H1 (cell line): ENCODE measurements at regions not wholly inside any gene's neighbourhood (a gene's known extent, or its start where the extent isn't known, plus 50 kb on each side); places are given as distances from the start of the nearest gene placed in this dataset.

Source experiments
- BRCA1 ChIP-seq: IDR thresholded peaks from 2 replicates; pipeline ENCODE4 v1.6.1; 2012; ENCODE audit warnings: low read depth, low read length, improper control_type of control experiment
- CHD2 ChIP-seq: IDR thresholded peaks from 2 replicates; pipeline ENCODE4 v1.6.1; 2012; ENCODE audit warnings: low read length, improper control_type of control experiment
- EGR1 ChIP-seq: IDR thresholded peaks from 2 replicates; pipeline ENCODE4 v1.6.1; 2011; ENCODE audit warnings: low read depth, low read length, borderline replicate concordance
- EP300 ChIP-seq, 2 experiments: IDR thresholded peaks; 1 replicate in 1 of 2; 2 replicates in 1 of 2; pipeline ENCODE4 v1.6.1; 2011 to 2012; ENCODE audit warnings: low read depth in 2 of 2, low read length in 2 of 2, mild to moderate bottlenecking in 2 of 2, borderline replicate concordance in 1 of 2, inconsistent platforms in 1 of 2, moderate library complexity in 1 of 2
- EZH2 ChIP-seq: fragments of 200-600 bp; sonication (generic); IDR thresholded peaks from 2 replicates; pipeline ENCODE4 v1.7.1; 2012; ENCODE audit warnings: low read depth, mild to moderate bottlenecking, moderate library complexity, low read length, inconsistent platforms; ENCODE audit not compliant: severe bottlenecking
- POLR2A ChIP-seq, 2 experiments: IDR thresholded peaks; 1 replicate in 1 of 2; 2 replicates in 1 of 2; pipeline ENCODE4 v1.6.1; 2011; ENCODE audit warnings: low read depth in 2 of 2, low read length in 2 of 2, mild to moderate bottlenecking in 2 of 2; ENCODE audit errors: control extremely low read depth in 1 of 2
- POLR2AphosphoS5 ChIP-seq: IDR thresholded peaks from 2 replicates; pipeline ENCODE4 v1.6.1; 2011; ENCODE audit warnings: low read depth, low read length
- SAP30 ChIP-seq: fragments of 300-600 bp; sonication (generic); IDR thresholded peaks from 2 replicates; pipeline ENCODE4 v1.7.1; 2012; ENCODE audit warnings: low read length, moderate library complexity, mild to moderate bottlenecking, inconsistent platforms; ENCODE audit not compliant: insufficient read depth, insufficient replicate concordance
- TF ChIP-seq, protein P1 (sequence below): IDR thresholded peaks from 2 replicates; pipeline ENCODE4 v1.6.1; 2011; ENCODE audit warnings: low read length, improper control_type of control experiment
- TF ChIP-seq, protein P2 (sequence below), 3 experiments: IDR thresholded peaks; 1 replicate in 2 of 3; 2 replicates in 1 of 3; pipeline versions ENCODE4 v1.5.1 to v1.6.1; 2011; ENCODE audit warnings: low read length in 3 of 3, mild to moderate bottlenecking in 3 of 3, inconsistent platforms in 2 of 3, low read depth in 1 of 3, moderate library complexity in 1 of 3; ENCODE audit not compliant: insufficient read depth in 1 of 3; ENCODE audit errors: control extremely low read depth in 1 of 3

DNA sequence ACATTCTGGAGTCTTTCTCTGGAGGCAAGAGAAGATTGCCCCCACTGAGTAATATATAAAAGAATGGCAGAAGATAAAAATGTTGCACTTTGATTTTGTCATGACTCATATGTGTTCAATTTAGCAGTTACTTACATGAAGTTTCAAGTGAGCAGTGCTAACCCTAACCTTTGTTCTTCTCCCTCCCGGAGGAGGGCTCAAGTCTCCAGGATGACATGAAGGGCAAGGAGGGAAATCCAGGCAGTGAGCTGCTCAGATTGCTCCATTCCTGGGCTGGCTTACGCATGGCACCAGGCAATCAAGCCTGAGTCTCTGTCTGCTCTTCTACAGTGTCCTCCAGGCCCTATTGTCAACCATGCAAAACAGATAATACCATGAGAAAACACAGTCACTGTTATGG is 322.3 kb downstream of the DUSP6 start:
- TF ChIP-seq, protein P1, sequence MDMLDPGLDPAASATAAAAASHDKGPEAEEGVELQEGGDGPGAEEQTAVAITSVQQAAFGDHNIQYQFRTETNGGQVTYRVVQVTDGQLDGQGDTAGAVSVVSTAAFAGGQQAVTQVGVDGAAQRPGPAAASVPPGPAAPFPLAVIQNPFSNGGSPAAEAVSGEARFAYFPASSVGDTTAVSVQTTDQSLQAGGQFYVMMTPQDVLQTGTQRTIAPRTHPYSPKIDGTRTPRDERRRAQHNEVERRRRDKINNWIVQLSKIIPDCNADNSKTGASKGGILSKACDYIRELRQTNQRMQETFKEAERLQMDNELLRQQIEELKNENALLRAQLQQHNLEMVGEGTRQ: no peak
- TF ChIP-seq, protein P2, sequence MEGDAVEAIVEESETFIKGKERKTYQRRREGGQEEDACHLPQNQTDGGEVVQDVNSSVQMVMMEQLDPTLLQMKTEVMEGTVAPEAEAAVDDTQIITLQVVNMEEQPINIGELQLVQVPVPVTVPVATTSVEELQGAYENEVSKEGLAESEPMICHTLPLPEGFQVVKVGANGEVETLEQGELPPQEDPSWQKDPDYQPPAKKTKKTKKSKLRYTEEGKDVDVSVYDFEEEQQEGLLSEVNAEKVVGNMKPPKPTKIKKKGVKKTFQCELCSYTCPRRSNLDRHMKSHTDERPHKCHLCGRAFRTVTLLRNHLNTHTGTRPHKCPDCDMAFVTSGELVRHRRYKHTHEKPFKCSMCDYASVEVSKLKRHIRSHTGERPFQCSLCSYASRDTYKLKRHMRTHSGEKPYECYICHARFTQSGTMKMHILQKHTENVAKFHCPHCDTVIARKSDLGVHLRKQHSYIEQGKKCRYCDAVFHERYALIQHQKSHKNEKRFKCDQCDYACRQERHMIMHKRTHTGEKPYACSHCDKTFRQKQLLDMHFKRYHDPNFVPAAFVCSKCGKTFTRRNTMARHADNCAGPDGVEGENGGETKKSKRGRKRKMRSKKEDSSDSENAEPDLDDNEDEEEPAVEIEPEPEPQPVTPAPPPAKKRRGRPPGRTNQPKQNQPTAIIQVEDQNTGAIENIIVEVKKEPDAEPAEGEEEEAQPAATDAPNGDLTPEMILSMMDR (IDR thresholded peaks at IDR 0.05; ENCODE audit: control extremely low read depth in 1 of 3, insufficient read depth in 1 of 3, low read depth in 1 of 3, low read length in 3 of 3): no peak
- TF ChIP-seq CHD2 (no peak), POLR2A (IDR thresholded peaks at IDR 0.05; ENCODE audit: control extremely low read depth in 1 of 2, low read depth in 2 of 2, low read length in 2 of 2) (no peak), EP300 (IDR thresholded peaks at IDR 0.05; ENCODE audit: borderline replicate concordance in 1 of 2, low read depth in 2 of 2, low read length in 2 of 2) (no peak), SAP30 (no peak), POLR2AphosphoS5 (no peak), EZH2 (no peak), EGR1 (no peak), BRCA1 (no peak)
